Activated CD4-positive, CD25-positive, alpha-beta regulatory T cell treated with anti-CD3 and anti-CD28 coated beads, Interleukin-2, amount 50 U/mL, for 24 hours (primary cell): ENCODE measurements at regions not wholly inside any gene's neighbourhood (a gene's known extent, or its start where the extent isn't known, plus 50 kb on each side); places are given as distances from the start of the nearest gene placed in this dataset.

Experiments
- ATAC-seq, 2 donors: fragments of 150-1000 bp; cut with Tn5 transposase; one replicate each; pipeline ENCODE4 v1.10.0; 2021; ENCODE audit warnings: mild to moderate bottlenecking in 1 of 2, moderate library complexity in 1 of 2

DNA sequence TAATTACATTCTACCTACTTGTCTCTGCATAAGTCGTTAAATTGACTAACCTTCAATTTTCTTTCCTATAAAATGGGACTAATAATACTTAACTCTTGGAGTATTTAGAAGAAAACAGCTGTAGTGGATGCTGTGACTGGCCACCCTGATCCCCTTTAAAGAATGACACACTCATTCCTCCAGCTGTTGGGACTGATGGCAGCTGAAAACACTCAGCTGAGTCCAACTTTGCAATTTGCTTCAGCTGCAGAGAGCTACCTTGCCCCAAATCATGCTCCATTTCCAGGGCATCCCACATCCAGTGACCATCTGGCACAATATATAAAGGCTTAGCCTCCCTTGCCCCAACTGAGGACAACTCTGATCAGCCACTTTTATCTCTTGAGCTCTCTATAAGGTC is 89.1 kb downstream of the MID1IP1 start:
- ATAC-seq, result no peak

DNA sequence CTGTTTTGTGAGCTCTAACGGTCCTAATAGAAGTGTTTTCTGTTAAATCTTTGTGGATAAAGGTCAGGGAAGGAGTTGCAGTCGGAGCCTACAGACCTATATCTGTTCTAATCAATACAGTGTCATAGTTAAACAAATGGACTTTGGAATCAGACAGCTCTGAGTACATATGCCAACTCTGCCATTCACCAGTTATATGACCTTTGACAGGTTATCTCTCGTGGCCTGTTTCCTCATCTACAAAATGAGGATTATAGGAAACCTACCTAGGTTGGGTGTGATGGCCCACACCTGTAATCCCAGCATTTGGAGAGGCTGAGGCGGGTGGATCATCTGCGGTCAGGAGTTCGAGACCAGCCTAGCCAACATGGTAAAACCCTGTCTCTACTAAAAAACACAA is 89.7 kb downstream of the MID1IP1 start:
- ATAC-seq, result no peak

DNA sequence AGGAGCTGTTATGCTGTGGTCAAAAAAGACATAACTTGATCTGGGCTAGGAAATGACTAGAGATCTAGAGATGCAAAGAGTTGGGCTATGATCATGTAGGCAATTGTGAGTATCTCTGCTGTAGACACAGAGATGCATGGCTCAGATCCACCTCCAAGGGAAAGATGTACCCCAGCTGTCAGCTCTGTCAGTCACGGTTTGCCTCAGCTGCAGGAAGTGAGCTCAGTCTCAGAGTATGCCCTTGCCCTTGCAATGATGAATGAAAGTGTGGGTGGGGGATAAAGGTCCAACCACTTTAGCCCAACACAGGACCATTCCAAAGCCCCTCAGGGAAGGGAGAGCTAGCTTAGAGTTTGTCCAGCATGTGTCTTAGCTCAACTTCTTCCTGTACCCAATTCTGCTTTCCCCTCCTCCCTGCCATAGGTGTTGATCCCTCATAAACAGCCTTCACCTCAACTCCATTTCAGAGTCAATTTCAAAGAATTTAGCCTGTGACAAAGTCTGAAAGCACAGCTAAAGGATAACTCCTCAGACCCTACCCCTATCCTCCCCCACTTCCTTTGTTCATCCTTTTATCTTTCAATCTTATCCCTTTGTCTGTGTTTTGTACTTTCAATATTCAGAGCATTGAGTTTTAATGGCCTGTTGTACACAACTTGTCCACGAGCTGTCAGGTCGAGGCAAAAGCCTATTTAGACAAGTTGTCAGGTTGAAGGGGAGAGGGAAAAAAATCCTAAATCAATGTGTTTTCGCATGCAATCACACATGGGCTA is 90.6 kb downstream of the MID1IP1 start:
- no peak for ATAC-seq

DNA sequence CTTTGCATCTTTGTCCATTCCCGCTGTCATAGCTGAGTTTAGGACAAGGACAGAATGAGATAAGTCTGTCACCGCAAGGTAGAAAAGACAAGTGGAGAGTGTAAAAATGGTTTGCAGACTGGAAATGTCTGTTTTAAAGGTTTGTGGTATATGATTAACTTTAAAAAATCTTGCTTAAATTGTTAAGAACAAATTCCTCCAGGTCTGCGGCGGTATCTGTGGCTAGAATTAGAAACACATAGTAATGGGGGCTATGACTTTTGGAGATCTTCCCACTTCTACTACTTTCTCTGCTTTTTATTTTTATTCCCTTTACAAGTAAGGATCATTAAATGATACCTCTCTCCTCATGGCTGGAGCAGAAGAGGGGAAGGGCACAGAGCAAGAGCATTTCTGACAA is 92.2 kb downstream of the MID1IP1 start:
- ATAC-seq, result no peak

DNA sequence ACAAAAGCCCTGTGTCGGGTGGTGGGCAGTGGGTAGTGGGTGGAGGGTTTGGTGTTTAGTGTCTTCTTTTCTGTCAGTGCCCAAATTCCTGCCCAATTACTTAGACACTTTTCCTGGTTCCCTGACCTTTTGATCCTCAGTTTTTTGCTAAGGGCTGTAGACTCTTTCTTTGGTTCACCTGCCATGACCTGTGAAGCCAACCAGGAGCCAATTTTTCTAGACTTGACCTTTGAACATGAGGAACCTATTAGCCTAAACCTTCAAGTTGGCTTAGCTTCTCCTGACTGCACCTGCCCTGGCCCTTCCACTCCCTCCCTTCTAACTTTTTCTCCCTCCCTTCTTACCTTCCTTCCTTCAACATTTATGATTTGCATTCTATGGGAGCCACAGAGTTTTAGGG is 94.5 kb downstream of the MID1IP1 start:
- ATAC-seq, result no peak

DNA sequence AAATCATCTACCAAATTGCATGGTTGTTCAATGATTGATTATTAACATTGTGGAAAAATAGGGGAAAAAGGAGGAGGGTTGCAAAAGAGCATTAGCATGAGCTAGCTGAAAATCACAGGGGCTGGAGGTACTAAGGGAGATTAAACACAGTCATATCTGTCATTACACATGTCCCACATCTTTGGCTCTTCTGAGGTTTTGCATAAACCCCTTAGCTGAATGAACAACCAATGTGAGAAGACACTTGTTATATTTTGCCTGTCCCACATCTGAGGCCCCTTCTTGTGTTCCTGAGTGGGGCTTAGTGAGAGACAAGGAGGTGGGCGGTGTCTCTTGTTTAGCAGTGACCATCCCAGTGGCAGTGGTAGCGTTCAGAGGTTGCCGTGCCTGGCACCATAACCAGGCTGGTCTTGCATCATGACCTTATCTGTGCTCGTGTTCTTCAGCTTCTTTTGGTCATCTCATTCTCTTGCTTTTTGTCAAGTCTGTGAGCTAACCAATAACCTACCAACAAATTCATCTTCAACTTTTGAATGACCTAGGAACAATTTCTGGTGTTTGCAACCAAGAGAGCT is 95.6 kb downstream of the MID1IP1 start:
- ATAC-seq, result no peak

DNA sequence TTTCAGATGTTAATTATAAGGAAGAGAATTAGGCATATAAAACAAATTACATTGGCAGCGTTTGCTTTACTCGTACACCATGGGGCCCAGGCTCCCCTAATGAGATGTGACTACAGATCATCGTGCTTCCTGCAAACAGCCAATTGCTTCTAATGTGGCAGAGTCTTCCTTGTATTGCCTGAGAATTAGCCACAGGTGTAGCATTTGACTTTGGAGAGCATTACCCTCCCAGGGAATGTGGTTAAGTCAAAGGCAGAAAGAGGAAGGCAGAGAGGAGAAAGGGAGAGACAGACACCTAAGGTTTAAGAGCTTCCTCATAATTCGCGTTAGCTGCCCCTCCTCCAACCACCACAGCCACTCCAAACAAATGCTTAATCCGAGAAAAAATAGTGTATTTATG is 97.0 kb downstream of the MID1IP1 start:
- no peak for ATAC-seq

DNA sequence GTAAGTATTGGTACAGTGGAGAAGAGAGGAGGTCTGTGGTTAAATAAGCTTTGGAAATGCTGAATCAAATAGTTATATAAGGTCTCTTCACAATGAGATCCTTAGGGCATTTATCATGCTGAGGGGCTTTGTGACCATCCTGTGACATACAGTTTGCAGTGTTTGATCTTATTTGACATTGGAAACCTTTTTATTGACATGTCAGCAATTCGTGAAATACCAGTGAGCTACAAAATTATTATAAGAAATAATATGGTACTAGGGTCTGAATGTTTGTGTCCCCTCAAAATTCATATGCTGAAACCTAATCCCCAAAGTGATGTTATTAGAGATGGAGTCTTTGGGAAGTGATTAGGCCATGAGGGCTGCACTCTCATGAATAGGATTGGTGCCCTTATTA is 98.4 kb downstream of the MID1IP1 start:
- no peak for ATAC-seq

DNA sequence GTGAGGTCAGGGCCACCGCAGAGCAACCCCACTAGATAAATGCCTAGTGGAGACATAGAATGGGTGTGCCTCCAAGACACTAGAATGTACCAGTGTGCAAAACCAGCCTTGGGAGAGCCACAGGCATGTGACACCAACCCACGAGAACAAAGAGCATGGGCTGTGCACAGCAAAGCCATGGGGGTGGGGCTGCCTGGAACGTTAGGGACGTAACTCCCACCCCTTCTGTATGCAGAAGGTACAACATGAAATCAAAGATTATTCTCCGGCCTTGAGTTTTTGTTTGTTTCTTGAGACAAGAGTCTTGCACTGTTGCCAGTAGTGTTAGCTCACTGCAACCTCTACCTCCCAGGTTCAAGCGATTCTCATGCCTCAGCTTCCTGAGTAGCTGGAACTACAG is 99.5 kb downstream of the MID1IP1 start:
- ATAC-seq, result no peak

DNA sequence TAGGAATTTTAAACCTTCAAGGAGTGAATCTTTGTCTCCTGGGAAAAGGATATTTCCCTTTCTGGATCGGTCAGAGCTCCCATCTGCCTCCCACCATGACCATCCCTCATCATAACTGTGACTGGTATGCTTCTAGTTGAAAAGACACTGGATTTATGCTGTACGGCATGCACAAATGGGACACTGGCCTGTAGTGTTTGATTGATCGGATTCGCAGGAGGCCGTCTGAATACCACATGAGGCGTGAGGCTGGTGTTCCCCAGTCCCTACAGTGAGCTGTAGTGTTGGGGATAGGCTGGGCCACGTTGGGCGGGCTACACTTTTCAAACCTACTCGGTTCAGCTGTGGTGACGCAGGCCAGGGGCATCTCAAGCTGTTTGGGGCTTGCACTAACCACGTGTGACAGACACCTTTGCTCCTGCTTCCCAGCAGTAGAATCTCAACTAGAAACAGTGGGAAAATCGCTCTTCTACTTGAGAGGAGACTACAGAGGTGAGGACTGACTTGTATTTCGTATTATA is 101.8 kb downstream of the MID1IP1 start:
- ATAC-seq, result no peak

DNA sequence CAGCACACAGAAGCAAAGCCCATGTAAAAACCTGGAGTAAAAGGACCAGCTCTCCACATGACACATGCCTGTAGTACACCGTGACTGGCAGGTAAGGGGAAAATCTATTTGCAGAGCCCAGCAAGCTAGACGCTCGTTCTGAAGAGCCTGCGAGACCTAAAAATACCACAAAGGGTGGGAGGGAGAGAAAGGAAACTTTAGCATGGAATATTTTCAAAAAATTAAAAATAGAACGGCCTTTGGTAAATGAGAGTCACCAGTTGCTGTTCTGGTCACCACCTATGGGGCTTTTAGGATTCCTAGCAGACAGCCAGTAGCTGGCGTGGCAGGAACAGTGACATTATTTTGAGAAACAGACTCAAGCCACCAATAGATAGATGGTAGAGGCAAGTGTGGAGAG is 115.5 kb downstream of the MID1IP1 start:
- ATAC-seq, result no peak

DNA sequence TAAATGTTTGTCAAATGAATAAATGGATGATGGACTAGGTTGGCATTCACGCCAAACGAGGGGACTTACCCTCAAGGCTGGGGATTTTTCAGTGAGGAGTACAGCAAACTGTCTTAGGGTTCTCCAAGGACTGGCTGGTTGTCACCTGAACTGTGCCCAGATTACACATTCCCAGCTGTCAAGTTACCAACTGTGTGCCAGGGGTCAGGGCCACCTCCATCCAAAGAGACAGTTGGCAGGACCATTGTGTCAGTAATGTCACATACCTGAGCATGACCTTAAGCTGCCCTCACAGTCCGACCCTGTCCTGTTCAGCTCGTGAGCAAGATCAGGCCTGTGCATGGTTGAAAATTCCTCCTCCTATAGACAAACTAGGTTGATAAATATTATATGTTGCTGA is 116.7 kb downstream of the MID1IP1 start:
- no peak for ATAC-seq

DNA sequence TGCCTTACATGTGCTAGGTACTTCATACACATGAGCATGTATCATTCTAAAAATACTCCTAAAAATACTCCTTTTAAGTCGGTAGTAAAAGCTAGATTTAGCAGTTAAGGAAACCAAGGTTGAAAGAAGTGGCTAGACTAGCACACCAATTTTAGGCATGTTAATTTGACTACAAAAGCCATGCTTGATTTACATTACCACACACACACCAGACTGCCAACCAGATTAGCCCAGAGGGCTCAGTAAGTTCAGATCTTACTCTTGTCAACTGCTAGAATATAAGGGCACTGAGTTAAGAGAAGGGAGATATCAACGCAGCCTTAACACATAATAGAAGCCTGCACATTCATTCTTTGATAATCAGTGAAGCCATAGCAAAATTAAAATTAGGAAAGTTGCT is 117.9 kb downstream of the MID1IP1 start:
- no peak for ATAC-seq

DNA sequence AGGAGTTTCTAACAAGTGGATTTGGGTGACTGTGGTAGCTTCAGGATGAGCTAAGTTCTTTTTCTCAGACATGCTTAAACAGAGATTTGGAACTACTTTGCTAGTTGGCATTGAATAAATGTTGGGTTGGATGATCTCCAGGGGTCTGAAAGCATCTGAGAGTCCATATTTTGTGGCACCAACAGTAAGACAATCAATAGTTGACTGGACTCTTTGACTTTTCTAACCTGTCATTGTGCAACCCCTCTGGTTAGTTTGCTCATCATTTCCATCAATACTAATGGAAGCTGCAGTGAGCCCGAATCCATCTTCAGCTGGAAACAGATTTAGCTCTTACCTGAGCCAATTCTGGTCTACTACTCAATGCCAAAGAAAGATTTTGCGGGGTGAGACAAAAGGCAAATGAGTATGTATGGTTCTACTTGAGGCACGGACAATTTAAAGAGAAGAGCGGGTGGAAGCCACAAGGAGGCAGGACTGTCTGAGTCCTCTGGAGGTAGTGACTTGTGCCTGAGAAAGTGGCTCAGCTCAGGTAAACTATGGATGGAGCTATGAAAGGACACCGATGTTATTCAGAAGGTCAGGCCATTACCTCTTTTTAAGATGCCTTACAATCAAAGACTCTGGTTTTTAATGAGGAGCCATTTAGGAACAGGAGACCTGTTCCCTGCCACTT is 118.7 kb downstream of the MID1IP1 start:
- no peak for ATAC-seq

DNA sequence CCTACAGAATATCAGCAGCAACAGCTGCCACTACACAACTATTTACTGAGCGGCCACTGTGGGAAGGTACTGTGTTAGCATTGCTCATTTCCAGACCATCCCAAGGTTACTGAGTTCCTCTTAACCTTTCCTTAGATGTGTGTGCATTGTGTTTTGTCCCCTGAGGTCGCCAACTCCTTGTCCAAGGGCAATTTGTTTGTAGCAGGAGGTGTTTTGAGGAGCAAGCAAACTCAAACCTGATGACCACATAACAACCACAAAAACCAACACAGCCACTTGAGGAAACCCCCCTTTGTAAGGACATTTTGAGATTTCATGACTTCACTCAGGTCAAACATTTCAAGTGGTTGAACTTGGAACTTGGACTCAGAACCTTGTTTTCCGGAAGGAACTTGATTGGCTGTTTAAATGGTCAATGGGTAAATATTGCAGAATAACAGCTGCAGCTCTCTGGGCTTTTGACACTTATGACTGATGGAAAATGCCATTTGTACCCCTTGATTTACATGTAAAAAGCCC is 122.3 kb downstream of the MID1IP1 start:
- no peak for ATAC-seq

DNA sequence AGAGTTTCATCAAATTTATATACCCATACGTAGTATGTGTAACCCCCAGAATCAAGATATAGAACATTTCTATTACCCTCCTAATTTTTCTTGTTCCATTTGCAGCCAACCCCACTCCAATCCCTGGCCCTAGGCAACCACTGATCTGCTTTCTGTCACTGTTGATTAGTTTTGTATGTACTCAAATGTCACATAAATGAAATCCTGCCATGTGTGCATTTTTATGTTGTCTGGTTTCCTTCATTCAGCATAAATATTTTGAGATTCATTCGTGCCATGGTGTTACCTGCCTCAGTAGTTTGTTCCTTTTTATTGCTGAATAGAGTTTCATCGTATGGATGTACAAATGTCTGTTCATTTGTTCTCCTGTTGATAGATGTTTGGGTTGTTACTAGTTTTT is 126.3 kb downstream of the MID1IP1 start:
- ATAC-seq, result no peak

DNA sequence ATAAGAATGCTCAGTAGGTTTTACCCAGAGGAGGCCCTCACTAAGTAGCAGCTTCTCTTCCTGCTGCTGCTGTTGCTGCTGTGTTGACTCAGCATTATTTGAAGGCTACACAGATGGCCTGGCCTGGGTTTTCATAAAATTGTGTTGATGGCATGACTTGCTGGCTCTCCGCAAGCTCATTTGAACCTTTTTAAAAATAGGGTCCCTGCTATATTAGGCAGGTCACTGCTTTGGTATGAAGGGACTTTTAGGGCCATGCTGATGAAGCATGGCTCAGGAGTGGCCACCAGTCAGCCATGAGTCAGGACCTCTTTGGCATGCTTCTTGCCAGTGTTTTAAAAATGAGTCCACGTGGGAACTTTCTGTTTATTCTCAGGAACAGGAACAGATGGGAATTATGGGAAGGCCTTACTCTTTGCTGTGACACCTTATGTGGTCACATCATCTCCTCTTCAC is 128.7 kb downstream of the MID1IP1 start:
- ATAC-seq, result no peak

DNA sequence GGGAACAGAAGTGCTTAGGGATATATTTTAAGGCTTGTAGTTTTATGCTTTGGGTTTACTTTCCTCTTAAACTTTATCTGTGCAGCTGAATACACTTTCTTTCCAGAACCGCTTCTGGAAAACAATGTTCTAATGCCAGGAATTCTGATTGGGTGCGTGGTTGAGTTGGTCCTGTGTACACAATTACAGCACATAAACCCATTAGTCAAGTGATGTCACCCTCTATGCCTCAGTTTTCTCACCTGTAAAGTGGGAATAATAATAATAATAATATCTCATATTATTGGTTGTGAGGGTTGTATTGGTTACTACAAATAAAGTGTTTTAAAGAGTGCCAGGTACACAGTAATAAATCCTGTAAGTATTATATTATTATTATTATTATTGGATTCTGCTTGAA is 129.2 kb downstream of the MID1IP1 start:
- ATAC-seq, result no peak

DNA sequence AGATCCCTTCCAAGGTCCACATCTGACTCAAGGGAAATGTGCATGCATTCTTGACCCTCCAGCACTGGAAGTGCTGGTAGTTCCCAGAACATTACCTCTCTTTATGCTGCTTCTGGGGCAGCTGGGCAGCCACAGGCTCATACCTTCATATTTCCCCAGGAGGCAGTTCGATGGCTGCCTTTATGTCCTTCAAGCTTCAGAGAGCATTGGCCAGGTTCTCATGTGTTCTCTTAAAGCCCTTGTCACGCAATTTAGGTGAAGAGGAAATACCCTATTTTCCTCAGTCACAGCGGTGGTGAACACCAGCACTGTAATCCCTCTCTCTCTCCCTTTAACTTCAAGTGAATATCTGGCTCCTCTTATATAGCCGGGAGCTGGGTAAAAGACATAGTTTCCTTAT is 134.3 kb downstream of the MID1IP1 start:
- no peak for ATAC-seq

DNA sequence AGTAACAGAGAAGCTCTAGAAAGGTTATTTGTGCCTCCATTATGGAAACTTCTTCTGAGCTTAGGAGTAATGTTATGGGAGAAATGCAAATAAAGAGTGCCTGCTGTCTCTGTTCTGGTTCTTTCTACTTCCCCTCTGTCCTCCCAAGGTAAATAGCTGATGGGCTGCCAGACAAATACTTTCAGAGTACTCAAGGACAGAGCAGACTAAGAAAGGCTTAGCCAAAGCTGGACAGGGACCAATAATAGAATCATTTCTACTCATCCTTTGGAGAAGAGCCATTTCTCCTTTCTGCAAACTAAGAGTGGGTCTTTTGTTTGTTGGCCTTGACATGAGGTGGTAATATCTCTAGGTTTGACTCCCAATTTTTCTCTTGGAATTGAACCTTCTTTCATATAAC is 136.1 kb downstream of the MID1IP1 start:
- no peak for ATAC-seq

DNA sequence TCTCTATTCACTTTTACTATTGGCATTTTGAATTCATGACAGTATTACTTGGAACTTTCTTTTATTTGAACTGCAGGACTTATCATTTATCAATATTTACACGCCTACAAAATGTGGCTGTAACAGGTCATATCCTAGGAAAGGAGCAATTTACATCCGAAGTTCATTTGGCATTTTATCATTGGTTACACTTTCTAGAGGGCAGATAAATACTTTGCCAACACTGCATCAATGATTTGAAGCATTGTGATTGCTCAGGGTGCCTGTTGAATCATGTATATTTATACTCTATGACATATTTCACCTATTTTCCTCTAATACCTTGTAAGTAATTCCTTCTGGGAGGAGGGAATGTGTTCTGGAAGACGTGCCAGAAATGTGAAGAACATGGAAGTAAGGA is 136.7 kb downstream of the MID1IP1 start:
- ATAC-seq, result no peak

DNA sequence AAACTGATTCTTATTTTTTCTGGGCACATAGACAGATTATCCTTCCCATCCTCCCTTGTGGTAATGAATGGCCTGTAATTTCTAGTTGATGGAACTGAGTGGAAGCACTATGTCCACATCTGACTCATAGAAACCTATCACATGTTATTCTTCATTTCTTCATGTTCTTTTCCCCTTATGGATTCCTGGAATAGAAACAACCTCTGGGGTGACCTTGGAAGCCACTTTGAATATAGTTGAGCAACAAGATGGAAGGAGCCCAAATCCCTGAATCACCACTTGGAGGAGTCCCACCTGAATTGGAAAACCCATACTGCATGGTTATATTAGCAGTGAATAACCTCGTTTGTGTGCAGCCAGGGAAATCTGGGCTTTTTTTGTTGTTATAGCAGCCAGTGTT is 137.8 kb downstream of the MID1IP1 start:
- ATAC-seq, result no peak

DNA sequence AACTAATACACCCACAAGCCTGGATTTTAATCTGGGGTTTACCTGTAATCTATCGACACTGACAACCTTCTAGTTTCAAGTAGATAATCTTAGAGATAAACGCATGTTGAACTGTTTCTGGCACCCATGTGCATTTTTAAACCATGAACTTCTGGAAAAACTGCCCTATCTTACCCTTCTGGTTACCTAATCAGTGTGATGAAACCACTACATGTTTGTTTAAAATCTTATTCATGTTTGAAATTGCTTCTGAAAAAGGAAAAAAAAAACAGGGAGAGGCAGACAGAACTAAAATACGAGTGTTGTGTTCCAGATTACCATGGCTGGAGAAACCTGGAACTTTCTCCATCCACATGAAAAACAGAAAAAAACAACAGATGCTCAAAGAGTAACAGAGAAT is 139.3 kb downstream of the MID1IP1 start:
- no peak for ATAC-seq

DNA sequence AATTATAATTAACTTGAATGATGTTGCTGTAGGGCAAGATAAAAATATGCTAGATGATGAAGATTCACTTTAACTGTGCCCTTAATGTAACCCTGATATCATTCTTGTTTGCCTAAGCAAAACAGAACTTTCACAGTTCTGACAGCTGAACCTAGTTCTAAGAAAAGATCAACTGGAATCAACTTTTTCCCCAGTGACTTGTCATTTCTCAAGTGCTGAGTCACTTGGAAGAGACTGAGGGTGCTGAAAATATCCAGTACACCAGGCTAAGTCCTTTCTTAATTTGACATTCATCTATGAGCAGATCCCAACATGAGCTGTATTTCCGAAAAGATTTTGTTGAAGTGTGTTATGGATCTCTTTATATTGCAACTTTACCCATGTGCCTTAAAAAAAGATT is 140.4 kb downstream of the MID1IP1 start:
- ATAC-seq, result no peak
